Stimulated activated CD8-positive, alpha-beta memory T cell treated with anti-CD3 and anti-CD28 coated beads, Interleukin-12 subunit alpha, Interleukin-12 subunit beta, amount 100 ng/mL, for 24 hours (primary cell): ENCODE measurements at regions not wholly inside any gene's neighbourhood (a gene's known extent, or its start where the extent isn't known, plus 50 kb on each side); places are given as distances from the start of the nearest gene placed in this dataset.

ENCODE experiments used
- DNase-seq: peaks from one replicate; pipeline ENCODE4 v3.0.0-alpha.2; 2020; ENCODE audit errors: extremely low read depth

GRCh38 chr15:31262901-31263671 is 63.5 kb upstream of the KLF13 start:
- DNase-seq: no peak

GRCh38 chr15:31263751-31264558 is 62.7 kb upstream of the KLF13 start:
- DNase-seq: peak; percentile 31

- DNase-seq: no peak
Observed at GRCh38 chr15:31264559-31265089, 62.0 kb upstream of the KLF13 start.

GRCh38 chr15:31265090-31265870 is 61.4 kb upstream of the KLF13 start:
- no peak for DNase-seq

GRCh38 chr15:31265871-31266711 is 60.5 kb upstream of the KLF13 start:
- peak; percentile 17 for DNase-seq

GRCh38 chr15:31266712-31267111 is 59.9 kb upstream of the KLF13 start:
- DNase-seq: no peak

- DNase-seq: no peak
Observed at GRCh38 chr15:31267161-31268107, 59.2 kb upstream of the KLF13 start.

GRCh38 chr15:31268108-31268501 is 58.5 kb upstream of the KLF13 start:
- DNase-seq: no peak

- DNase-seq: no peak
Observed at GRCh38 chr15:31268911-31269784, 57.5 kb upstream of the KLF13 start.

- no peak for DNase-seq
Observed at GRCh38 chr15:31269816-31270575, 56.6 kb upstream of the KLF13 start.

GRCh38 chr15:31270767-31271166 is 55.9 kb upstream of the KLF13 start:
- no peak for DNase-seq

- no peak for DNase-seq
Observed at GRCh38 chr15:31271224-31271635, 55.4 kb upstream of the KLF13 start.

- no peak for DNase-seq
Observed at GRCh38 chr15:31271711-31272557, 54.7 kb upstream of the KLF13 start.

- DNase-seq: no peak
Observed at GRCh38 chr15:31272558-31273257, 53.9 kb upstream of the KLF13 start.

GRCh38 chr15:31273258-31273941 is 53.2 kb upstream of the KLF13 start:
- no peak for DNase-seq
